A549 (cell line): ENCODE measurements at regions not wholly inside any gene's neighbourhood (a gene's known extent, or its start where the extent isn't known, plus 50 kb on each side); places are given as distances from the start of the nearest gene placed in this dataset.

Experiments
- ATAC-seq, 2 experiments: fragments of 200-7000 bp in 1 of 2; fragments of >200 bp in 1 of 2; cut with Nextera tagmentation in 1 of 2; cut with Tn5 transposase in 1 of 2; 3 replicates each; pipeline versions ENCODE4 v1.8.0 to v1.9.1; 2018 to 2020; ENCODE audit warnings: mild to moderate bottlenecking in 1 of 2, moderate library complexity in 1 of 2
- CTCF ChIA-PET: fragments of 300-600 bp; sonication (Branson Sonifier 250); formaldehyde crosslinking; extraction: SDS; loops from one replicate; lab custom pipeline; 2021; ENCODE audit warnings: antibody characterized with exemption, inconsistent platforms; lab: Yijun Ruan, JAX
- POLR2A ChIA-PET: fragments of 350-600 bp; formaldehyde crosslinking; extraction: SDS; loops from one replicate; lab custom pipeline; 2021; ENCODE audit warnings: antibody characterized with exemption, inconsistent platforms; lab: Yijun Ruan, JAX
- DNase-seq, 2 experiments: peaks; one replicate each; pipeline versions ENCODE4 v3.0.0 to v3.0.0-alpha.2; 2011 to 2016; ENCODE audit warnings: low read depth in 1 of 2, low spot score in 1 of 2
- FAIRE-seq: peaks from 2 replicates; lab custom pipeline; 2011; peaks lifted over from hg19 to GRCh38; lab: Jason Lieb, UNC
- H3K27ac ChIP-seq, 2 experiments: fragments of >200 bp; sonication (Bioruptor Twin); formaldehyde crosslinking; 3 replicates each; pipeline ENCODE4 v1.5.1; 2016 to 2017
- H3K4me1 ChIP-seq: fragments of >200 bp; sonication (Bioruptor Twin); formaldehyde crosslinking; 3 replicates; pipeline ENCODE4 v1.6.1; 2016
- H3K4me2 ChIP-seq: fragments of >200 bp; sonication (Bioruptor Twin); formaldehyde crosslinking; 3 replicates; pipeline ENCODE4 v1.6.1; 2016
- H3K4me3 ChIP-seq: fragments of >200 bp; sonication (Bioruptor Twin); formaldehyde crosslinking; 3 replicates; pipeline ENCODE4 v1.5.1; 2016
- H3K9me3 ChIP-seq: fragments of >200 bp; sonication (Bioruptor Twin); formaldehyde crosslinking; 3 replicates; pipeline ENCODE4 v1.6.1; 2016
- ATOH8 ChIP-seq: fragments of 250-450 bp; sonication (Bioruptor Pico); IDR thresholded peaks from 2 replicates; pipeline ENCODE4 v1.5.0; 2020; ENCODE audit warnings: low read depth, mild to moderate bottlenecking, moderate library complexity
- CBX8 ChIP-seq: fragments of 200-600 bp; sonication (generic); IDR thresholded peaks from 2 replicates; pipeline ENCODE4 v1.6.1; 2016
- CHD2 ChIP-seq: fragments of 150-350 bp; IDR thresholded peaks from 2 replicates; pipeline ENCODE4 v1.6.1; 2014; ENCODE audit warnings: low read length; ENCODE audit not compliant: partially characterized antibody
- CHD4 ChIP-seq: fragments of 200-600 bp; sonication (generic); IDR thresholded peaks from 2 replicates; pipeline ENCODE4 v1.6.1; 2016; ENCODE audit warnings: antibody characterized with exemption, mild to moderate bottlenecking, borderline replicate concordance
- CTCF ChIP-seq: fragments of >200 bp; sonication (Bioruptor Twin); formaldehyde crosslinking; IDR thresholded peaks from 3 replicates; pipeline ENCODE4 v1.5.1; 2016
- EP300 ChIP-seq, 2 experiments: fragments of >200 bp; sonication (Bioruptor Twin); formaldehyde crosslinking; IDR thresholded peaks; 2 replicates in 1 of 2; 3 replicates in 1 of 2; pipeline ENCODE4 v1.6.1; 2016 to 2017
- FOXS1 ChIP-seq: fragments of 250-450 bp; sonication (Bioruptor Pico); IDR thresholded peaks from 2 replicates; pipeline ENCODE4 v1.5.0; 2020; ENCODE audit warnings: mild to moderate bottlenecking, moderate library complexity
- HDAC2 ChIP-seq: fragments of 200-600 bp; sonication (generic); IDR thresholded peaks from 2 replicates; pipeline ENCODE4 v1.6.1; 2016
- HES2 ChIP-seq: fragments of >200 bp; sonication (Bioruptor Twin); formaldehyde crosslinking; IDR thresholded peaks from 2 replicates; pipeline ENCODE4 v1.6.1; 2016
- HEYL ChIP-seq: fragments of 250-450 bp; sonication (Bioruptor Pico); IDR thresholded peaks from 2 replicates; pipeline ENCODE4 v1.8.0; 2021; ENCODE audit warnings: mild to moderate bottlenecking, moderate library complexity
- JUNB ChIP-seq: fragments of >200 bp; sonication (Bioruptor Twin); formaldehyde crosslinking; IDR thresholded peaks from 2 replicates; pipeline ENCODE4 v1.6.1; 2016
- MAX ChIP-seq: IDR thresholded peaks from 2 replicates; pipeline ENCODE4 v1.6.1; 2012
- MAZ ChIP-seq: fragments of 150-350 bp; IDR thresholded peaks from 2 replicates; pipeline ENCODE4 v1.6.1; 2014; ENCODE audit warnings: antibody characterized with exemption, low read depth, low read length, borderline replicate concordance
- MYC ChIP-seq: IDR thresholded peaks from 2 replicates; pipeline ENCODE4 v1.6.1; 2012; ENCODE audit warnings: mild to moderate bottlenecking, inconsistent platforms, low read length, improper control_type of control experiment, borderline replicate concordance
- NFE2L2 ChIP-seq: fragments of 150-350 bp; conservative IDR thresholded peaks from 2 replicates; pipeline ENCODE4 v1.6.1; 2014; ENCODE audit warnings: low read length
- POLR2AphosphoS2 ChIP-seq: conservative IDR thresholded peaks from 2 replicates; pipeline ENCODE4 v1.6.1; 2012; ENCODE audit warnings: low read length, improper control_type of control experiment, inconsistent platforms
- RFX5 ChIP-seq: fragments of 450-650 bp; IDR thresholded peaks from 2 replicates; pipeline ENCODE4 v1.7.1; 2014; ENCODE audit warnings: antibody characterized with exemption, mild to moderate bottlenecking, moderate library complexity
- RNF2 ChIP-seq: fragments of 200-600 bp; sonication (generic); IDR thresholded peaks from 2 replicates; pipeline ENCODE4 v1.6.1; 2016; ENCODE audit warnings: low read depth, mild to moderate bottlenecking, antibody characterized with exemption, moderate library complexity, borderline replicate concordance
- TFCP2L1 ChIP-seq: fragments of 250-450 bp; sonication (Bioruptor Pico); IDR thresholded peaks from 2 replicates; pipeline ENCODE4 v1.5.0; 2021; ENCODE audit warnings: mild to moderate bottlenecking
- ZC3H11A ChIP-seq: fragments of 450-650 bp; IDR thresholded peaks from 2 replicates; pipeline ENCODE4 v1.6.1; 2014; ENCODE audit warnings: antibody characterized with exemption, mild to moderate bottlenecking
- WGBS: methylation state at CpG from one replicate; pipeline ENCODE4 v1.1.6; 2017; ENCODE audit errors: missing lambda C conversion rate; 5-methylcytosine and 5-hydroxymethylcytosine counted together

- DNase-seq (no peak), FAIRE-seq (no peak), ATAC-seq (no peak)
- H3K4me1 ChIP-seq, result no peaks in the 10 kb centered on the region
- peaks cover 3% of the 10 kb centered on the region; the same call in 1 of the 3 replicates for H3K9me3 ChIP-seq
- H3K4me3 ChIP-seq, result no peak overlapping the region
- no peak for TF ChIP-seq CHD4
- no peak for TF ChIP-seq POLR2AphosphoS2
- TF ChIP-seq ATOH8 (CRISPR knock-in tag), result no peak
- no peak for TF ChIP-seq MYC
- no peak for TF ChIP-seq CHD2
- no peak for TF ChIP-seq FOXS1 (CRISPR knock-in tag)
- no peak for TF ChIP-seq EP300 (IDR thresholded peaks at IDR 0.05)
- TF ChIP-seq NFE2L2, result no peak
- TF ChIP-seq MAZ, result no peak
- no peak for TF ChIP-seq CBX8
- H3K4me2 ChIP-seq, result no peak overlapping the region
- POLR2A ChIA-PET, result no interaction called here
- CTCF ChIA-PET, result no interaction called here
- no peak overlapping the region for H3K27ac ChIP-seq
- 2% methylated on average over 5 of the region's 5 CpGs for WGBS
Measured at GRCh38 chr2:2916621-2917020, 461.0 kb downstream of the EIPR1 start.

- Histone ChIP-seq H3K9me3 (peaks cover 3% of the 10 kb centered on the region; the same call in 1 of the 3 replicates), H3K4me2 (no peak overlapping the region), H3K27ac (no peak overlapping the region), H3K4me3 (no peak overlapping the region), H3K4me1 (no peaks in the 10 kb centered on the region)
- TF ChIP-seq HES2 (no peak), JUNB (no peak), NFE2L2 (no peak), RFX5 (no peak), ZC3H11A (no peak)
- DNase-seq (no peak), FAIRE-seq (no peak), ATAC-seq (no peak)
- 44% methylated on average over 8 of the region's 8 CpGs for WGBS
- CTCF ChIA-PET, result no interaction called here
- POLR2A ChIA-PET, result no interaction called here
Measured at GRCh38 chr2:2914252-2914651, 463.4 kb downstream of the EIPR1 start.

- ChIA-PET CTCF (no interaction called here), POLR2A (no interaction called here)
- Histone ChIP-seq H3K4me1 (no peaks in the 10 kb centered on the region), H3K9me3 (peaks cover 3% of the 10 kb centered on the region; the same call in 1 of the 3 replicates), H3K4me2 (no peak overlapping the region), H3K4me3 (no peak overlapping the region), H3K27ac (no peak overlapping the region)
- no peak for TF ChIP-seq HEYL (CRISPR knock-in tag)
- TF ChIP-seq POLR2AphosphoS2, result no peak
- no peak for TF ChIP-seq TFCP2L1 (CRISPR knock-in tag)
- TF ChIP-seq RNF2, result no peak
- TF ChIP-seq MAX, result no peak
- no peak for TF ChIP-seq CTCF
- no peak for TF ChIP-seq HDAC2
- DNase-seq (no peak), FAIRE-seq (no peak), ATAC-seq (no peak)
- 24% methylated on average over 13 of the region's 13 CpGs for WGBS
Measured at GRCh38 chr2:2913601-2914120, 464.0 kb downstream of the EIPR1 start.
